ENCODE measurements at regions not wholly inside any gene's neighbourhood (a gene's known extent, or its start where the extent isn't known, plus 50 kb on each side); places are given as distances from the start of the nearest gene placed in this dataset.

DNA sequence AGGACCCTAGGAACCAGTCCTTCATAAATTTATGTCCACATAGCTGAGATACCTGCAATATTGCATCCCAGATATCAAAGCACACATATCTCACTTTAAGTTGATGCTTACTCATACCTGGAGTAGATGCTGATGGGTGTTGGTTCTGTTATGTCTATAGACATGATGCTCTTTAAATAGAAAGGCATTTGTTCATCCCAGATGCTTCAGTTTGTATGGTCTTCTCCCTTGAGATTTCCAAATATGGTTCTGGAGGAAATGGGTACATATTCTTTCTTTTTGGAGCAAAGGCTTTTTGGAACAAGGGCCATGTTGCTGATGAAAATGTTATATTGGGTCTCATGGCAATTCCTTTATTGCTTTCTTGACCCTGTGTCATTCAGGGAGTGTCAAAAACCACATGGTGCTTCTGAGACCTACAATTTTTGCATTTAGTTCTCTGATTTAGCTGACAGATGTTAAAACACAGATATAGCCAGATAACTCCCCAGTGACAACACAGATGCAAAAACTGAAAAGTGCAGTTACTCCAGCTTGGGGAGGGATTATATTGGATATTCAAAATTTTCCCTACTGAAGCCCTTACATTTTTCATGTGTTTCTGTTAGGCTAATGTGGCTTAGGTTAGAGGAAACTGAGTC is 211.4 kb downstream of the KCNRG start:
- H3K9ac ChIP-seq (ENCODE audit: low read depth, low read length): no peak overlapping the region
- H3K4ac ChIP-seq (ENCODE audit: low read depth, low read length): no peak overlapping the region
- H3K27ac ChIP-seq (ENCODE audit: insufficient read depth, low read length): no peak overlapping the region
- no peaks in the 10 kb centered on the region for H3K79me1 ChIP-seq (ENCODE audit: low read depth in 1 of 2, low read length in 2 of 2)
- ATAC-seq (ENCODE audit: low read depth): no peak
- H4K8ac ChIP-seq (ENCODE audit: low read depth in 2 of 2, low read length in 2 of 2): no peak overlapping the region
- CTCF ChIA-PET: no interaction called here
- no peaks in the 10 kb centered on the region for H3K9me1 ChIP-seq (ENCODE audit: insufficient read depth, low read length)
- no peak overlapping the region for H3K56ac ChIP-seq (ENCODE audit: extremely low read depth, insufficient read depth, low read length)
- H2AK9ac ChIP-seq (replicated peaks; ENCODE audit: low read depth, low read length, poor library complexity): no peak overlapping the region
- no peak for TF ChIP-seq CEBPB (IDR thresholded peaks at IDR 0.05; ENCODE audit: low read depth, low read length)
- TF ChIP-seq RCOR1 (IDR thresholded peaks at IDR 0.05; ENCODE audit: insufficient replicate concordance, low read length): no peak
- TF ChIP-seq, protein P1, sequence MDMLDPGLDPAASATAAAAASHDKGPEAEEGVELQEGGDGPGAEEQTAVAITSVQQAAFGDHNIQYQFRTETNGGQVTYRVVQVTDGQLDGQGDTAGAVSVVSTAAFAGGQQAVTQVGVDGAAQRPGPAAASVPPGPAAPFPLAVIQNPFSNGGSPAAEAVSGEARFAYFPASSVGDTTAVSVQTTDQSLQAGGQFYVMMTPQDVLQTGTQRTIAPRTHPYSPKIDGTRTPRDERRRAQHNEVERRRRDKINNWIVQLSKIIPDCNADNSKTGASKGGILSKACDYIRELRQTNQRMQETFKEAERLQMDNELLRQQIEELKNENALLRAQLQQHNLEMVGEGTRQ (IDR thresholded peaks at IDR 0.05; ENCODE audit: low read depth, low read length): no peak
- TF ChIP-seq, protein P2, sequence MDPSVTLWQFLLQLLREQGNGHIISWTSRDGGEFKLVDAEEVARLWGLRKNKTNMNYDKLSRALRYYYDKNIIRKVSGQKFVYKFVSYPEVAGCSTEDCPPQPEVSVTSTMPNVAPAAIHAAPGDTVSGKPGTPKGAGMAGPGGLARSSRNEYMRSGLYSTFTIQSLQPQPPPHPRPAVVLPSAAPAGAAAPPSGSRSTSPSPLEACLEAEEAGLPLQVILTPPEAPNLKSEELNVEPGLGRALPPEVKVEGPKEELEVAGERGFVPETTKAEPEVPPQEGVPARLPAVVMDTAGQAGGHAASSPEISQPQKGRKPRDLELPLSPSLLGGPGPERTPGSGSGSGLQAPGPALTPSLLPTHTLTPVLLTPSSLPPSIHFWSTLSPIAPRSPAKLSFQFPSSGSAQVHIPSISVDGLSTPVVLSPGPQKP (IDR thresholded peaks at IDR 0.05; ENCODE audit: borderline replicate concordance, low read depth, low read length): no peak
- no peak for TF ChIP-seq POLR2A (IDR thresholded peaks at IDR 0.05; ENCODE audit: low read depth, low read length)
- TF ChIP-seq NFE2L2 (IDR thresholded peaks at IDR 0.05; ENCODE audit: low read depth, low read length): no peak
- TF ChIP-seq SMC3 (IDR thresholded peaks at IDR 0.05; ENCODE audit: low read depth, low read length): no peak
- TF ChIP-seq FOS (IDR thresholded peaks at IDR 0.05; ENCODE audit: low read depth, low read length): no peak
- TF ChIP-seq, protein P3, sequence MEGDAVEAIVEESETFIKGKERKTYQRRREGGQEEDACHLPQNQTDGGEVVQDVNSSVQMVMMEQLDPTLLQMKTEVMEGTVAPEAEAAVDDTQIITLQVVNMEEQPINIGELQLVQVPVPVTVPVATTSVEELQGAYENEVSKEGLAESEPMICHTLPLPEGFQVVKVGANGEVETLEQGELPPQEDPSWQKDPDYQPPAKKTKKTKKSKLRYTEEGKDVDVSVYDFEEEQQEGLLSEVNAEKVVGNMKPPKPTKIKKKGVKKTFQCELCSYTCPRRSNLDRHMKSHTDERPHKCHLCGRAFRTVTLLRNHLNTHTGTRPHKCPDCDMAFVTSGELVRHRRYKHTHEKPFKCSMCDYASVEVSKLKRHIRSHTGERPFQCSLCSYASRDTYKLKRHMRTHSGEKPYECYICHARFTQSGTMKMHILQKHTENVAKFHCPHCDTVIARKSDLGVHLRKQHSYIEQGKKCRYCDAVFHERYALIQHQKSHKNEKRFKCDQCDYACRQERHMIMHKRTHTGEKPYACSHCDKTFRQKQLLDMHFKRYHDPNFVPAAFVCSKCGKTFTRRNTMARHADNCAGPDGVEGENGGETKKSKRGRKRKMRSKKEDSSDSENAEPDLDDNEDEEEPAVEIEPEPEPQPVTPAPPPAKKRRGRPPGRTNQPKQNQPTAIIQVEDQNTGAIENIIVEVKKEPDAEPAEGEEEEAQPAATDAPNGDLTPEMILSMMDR (conservative IDR thresholded peaks at IDR 0.05; ENCODE audit: low read depth, low read length): no peak
- no peak for TF ChIP-seq MAZ (IDR thresholded peaks at IDR 0.05; ENCODE audit: borderline replicate concordance, low read depth, low read length)
- no peak for TF ChIP-seq RAD21 (IDR thresholded peaks at IDR 0.05; ENCODE audit: low read length)
- TF ChIP-seq CHD1 (IDR thresholded peaks at IDR 0.05; ENCODE audit: low read depth, low read length): no peak
- TF ChIP-seq BHLHE40 (IDR thresholded peaks at IDR 0.05; ENCODE audit: low read depth, low read length): no peak
- no peak for TF ChIP-seq MAFK (IDR thresholded peaks at IDR 0.05; ENCODE audit: low read depth, low read length)
- TF ChIP-seq MXI1 (IDR thresholded peaks at IDR 0.05; ENCODE audit: borderline replicate concordance, low read depth, low read length): no peak
- TF ChIP-seq RFX5 (IDR thresholded peaks at IDR 0.05; ENCODE audit: low read depth, low read length): no peak
- no peak overlapping the region for H2BK5ac ChIP-seq (ENCODE audit: low read depth, low read length, poor library complexity, severe bottlenecking)
- H2BK20ac ChIP-seq (ENCODE audit: low read depth, low read length): no peak overlapping the region
- BruUV-seq (replicated peaks): no TSS peak
- no peaks in the 10 kb centered on the region for H3K36me3 ChIP-seq (ENCODE audit: control insufficient read depth, insufficient read depth, low read length)
- dilution Hi-C loops (cut with HindIII; ENCODE audit: low sequenced_read_pairs, unreplicated experiment): no loop called here
- H2BK120ac ChIP-seq (ENCODE audit: low read depth, low read length): no peak overlapping the region
- no peaks in the 10 kb centered on the region for H4K20me1 ChIP-seq (ENCODE audit: insufficient read depth, low read length)
- H3K14ac ChIP-seq (replicated peaks; ENCODE audit: low read depth, low read length): no peak overlapping the region
- POLR2A ChIA-PET (ENCODE audit: unreplicated experiment): no interaction called here
- peaks cover 3% of the 10 kb centered on the region for H3K27me3 ChIP-seq (ENCODE audit: control insufficient read depth, insufficient read depth, low read length)
- no peak overlapping the region for H3K4me3 ChIP-seq (ENCODE audit: insufficient read depth, low read depth, low read length)
- no peaks in the 10 kb centered on the region for H3K9me3 ChIP-seq (ENCODE audit: control insufficient read depth, insufficient read depth, low read length)
- intact Hi-C loops (cut with micrococcal nuclease): loop anchor here (10.0 kb wide), 1 partner anchor 308 kb away; no protein-coding TSS in a partner anchor
- no peak overlapping the region for H4K91ac ChIP-seq (ENCODE audit: insufficient read depth, low read depth, low read length)
- H2AFZ ChIP-seq (replicated peaks; ENCODE audit: low read length, poor library complexity): no peak overlapping the region
- no peak overlapping the region for H3K4me2 ChIP-seq (ENCODE audit: low read depth, low read length)
- H2BK15ac ChIP-seq (ENCODE audit: low read depth, low read length): no peak overlapping the region
- no peak overlapping the region for H3K18ac ChIP-seq (ENCODE audit: low read depth, low read length)
- H3K4me1 ChIP-seq (ENCODE audit: control insufficient read depth, insufficient read depth, low read length): peaks cover 8% of the 10 kb centered on the region
- no peak overlapping the region for H2AK5ac ChIP-seq (ENCODE audit: low read depth, low read length)
- H3K23ac ChIP-seq (ENCODE audit: low read depth, low read length): no peak overlapping the region
- in situ Hi-C loops (cut with MboI; ENCODE audit: low sequenced_read_pairs): no loop called here
- no peak overlapping the region for H4K5ac ChIP-seq (ENCODE audit: low read depth, low read length)
- no peak for DNase-seq
